Endothelial cell of umbilical vein (primary cell): ENCODE measurements at regions not wholly inside any gene's neighbourhood (a gene's known extent, or its start where the extent isn't known, plus 50 kb on each side); places are given as distances from the start of the nearest gene placed in this dataset.

Experiments used
- BruUV-seq: library from RNA; stranded (reverse); fragments of 400-500 nt; replicated peaks from 2 replicates; lab custom pipeline; 2021; lab: Mats Ljungman, UMichigan
- CTCF ChIA-PET: fragments of 300-600, 350-600 bp; sonication (Branson Sonifier 250); formaldehyde crosslinking; loops from one replicate; lab custom pipeline; 2021; ENCODE audit warnings: antibody characterized with exemption, inconsistent platforms; lab: Charles Lee
- POLR2A ChIA-PET: fragments of 300-600, 350-600 bp; sonication (Branson Sonifier 250); formaldehyde crosslinking; loops from one replicate; lab custom pipeline; 2021; ENCODE audit warnings: antibody characterized with exemption, inconsistent platforms; lab: Charles Lee
- DNase-seq: peaks from one replicate; pipeline ENCODE4 v3.0.0-alpha.2; 2011; ENCODE audit warnings: low read depth, low spot score
- FAIRE-seq: peaks from 2 replicates; lab custom pipeline; 2011; peaks lifted over from hg19 to GRCh38; lab: Jason Lieb, UNC
- H2AFZ ChIP-seq: 2 replicates; pipeline ENCODE4 v1.6.0; 2012; ENCODE audit warnings: low read depth, low read length, control low read depth, inconsistent platforms
- H3K27ac ChIP-seq: 2 replicates; pipeline ENCODE4 v1.5.1; 2011; ENCODE audit warnings: low read depth, mild to moderate bottlenecking, control low read depth, low read length, moderate library complexity; ENCODE audit not compliant: insufficient read depth
- H3K27me3 ChIP-seq, 2 experiments: 2 replicates each; pipeline versions ENCODE4 v1.6.0 to v1.6.1; 2011; ENCODE audit warnings: low read length in 2 of 2, mixed read lengths in 1 of 2; ENCODE audit not compliant: control insufficient read depth in 2 of 2, insufficient read depth in 2 of 2
- H3K36me3 ChIP-seq, 2 experiments: 2 replicates in 1 of 2; 3 replicates in 1 of 2; pipeline ENCODE4 v1.5.1; 2011; ENCODE audit warnings: low read length in 2 of 2, mild to moderate bottlenecking in 1 of 2, moderate library complexity in 1 of 2; ENCODE audit not compliant: control insufficient read depth in 2 of 2, insufficient read depth in 2 of 2; ENCODE audit errors: extremely low read depth in 1 of 2
- H3K4me1 ChIP-seq: 3 replicates; pipeline ENCODE4 v1.5.1; 2011; ENCODE audit warnings: mild to moderate bottlenecking, low read length; ENCODE audit not compliant: control insufficient read depth, insufficient read depth; ENCODE audit errors: extremely low read depth
- H3K4me2 ChIP-seq: 2 replicates; pipeline ENCODE4 v1.6.1; 2011; ENCODE audit warnings: low read length, control low read depth, mixed read lengths; ENCODE audit not compliant: insufficient read depth
- H3K4me3 ChIP-seq, 3 experiments: fragments of 200-600 bp in 1 of 3; sonication (generic), shearing (Covaris generic) in 1 of 3; replicated peaks in 1 of 3; 2 replicates each; pipeline ENCODE4 v1.5.1; 2011 to 2016; ENCODE audit warnings: control low read depth in 3 of 3, low read length in 3 of 3, mild to moderate bottlenecking in 2 of 3, inconsistent platforms in 1 of 3, low read depth in 1 of 3, moderate library complexity in 1 of 3; ENCODE audit not compliant: insufficient read depth in 1 of 3
- H3K79me2 ChIP-seq: 2 replicates; pipeline ENCODE4 v1.6.0; 2012; ENCODE audit warnings: low read length, inconsistent platforms; ENCODE audit not compliant: control insufficient read depth, insufficient read depth
- H3K9ac ChIP-seq: replicated peaks from 2 replicates; pipeline ENCODE3; 2011; ENCODE audit warnings: low read length, control low read depth; ENCODE audit not compliant: insufficient read depth; ENCODE audit errors: extremely low read depth
- H3K9me1 ChIP-seq: replicated peaks from 3 replicates; pipeline ENCODE4 v1.6.0; 2011; ENCODE audit warnings: mild to moderate bottlenecking, low read length; ENCODE audit not compliant: control insufficient read depth, insufficient read depth; ENCODE audit errors: extremely low read depth
- H3K9me3 ChIP-seq: replicated peaks from 2 replicates; pipeline ENCODE4 v1.5.1; 2012; ENCODE audit warnings: low read length, inconsistent platforms; ENCODE audit not compliant: control insufficient read depth, insufficient read depth
- H4K20me1 ChIP-seq: replicated peaks from 2 replicates; pipeline ENCODE3; 2011; ENCODE audit warnings: mild to moderate bottlenecking, low read length; ENCODE audit not compliant: control insufficient read depth, insufficient read depth; ENCODE audit errors: extremely low read depth
- CTCF ChIP-seq, 2 donors: IDR thresholded peaks; 1 replicate in 1 of 2; 2 replicates in 1 of 2; pipeline ENCODE4 v1.5.1; 2011; ENCODE audit warnings: low read length in 2 of 2, mild to moderate bottlenecking in 2 of 2, moderate library complexity in 2 of 2, control low read depth in 1 of 2, inconsistent platforms in 1 of 2, low read depth in 1 of 2; ENCODE audit not compliant: insufficient read depth in 1 of 2; ENCODE audit errors: extremely low read depth in 1 of 2
- EZH2 ChIP-seq: IDR thresholded peaks from 2 replicates; pipeline ENCODE4 v1.6.1; 2012; ENCODE audit warnings: borderline replicate concordance, low read depth, mild to moderate bottlenecking, moderate library complexity, low read length, inconsistent platforms; ENCODE audit not compliant: severe bottlenecking
- FOS ChIP-seq: IDR thresholded peaks from 2 replicates; pipeline ENCODE4 v1.6.1; 2011; ENCODE audit warnings: mild to moderate bottlenecking, low read length, moderate library complexity, borderline replicate concordance; ENCODE audit not compliant: insufficient read depth
- GATA2 ChIP-seq: IDR thresholded peaks from 2 replicates; pipeline ENCODE4 v1.7.0; 2011; ENCODE audit warnings: low read depth, mild to moderate bottlenecking, moderate library complexity, mixed read lengths, low read length; ENCODE audit not compliant: insufficient read length, insufficient read depth
- JUN ChIP-seq: IDR thresholded peaks from 2 replicates; pipeline ENCODE4 v1.6.1; 2011; ENCODE audit warnings: borderline replicate concordance, low read depth; ENCODE audit not compliant: insufficient read length, insufficient read depth
- MAX ChIP-seq: IDR thresholded peaks from 2 replicates; pipeline ENCODE4 v1.6.1; 2011; ENCODE audit not compliant: insufficient read depth, insufficient read length
- MYC ChIP-seq: IDR thresholded peaks from one replicate; pipeline ENCODE4 v1.6.1; 2011; ENCODE audit warnings: mild to moderate bottlenecking, low read depth, low read length
- POLR2A ChIP-seq: IDR thresholded peaks from 2 replicates; pipeline ENCODE4 v1.6.1; 2012; ENCODE audit warnings: low read depth, mild to moderate bottlenecking, control low read depth, low read length
- POLR2AphosphoS5 ChIP-seq: IDR thresholded peaks from 2 replicates; pipeline ENCODE4 v1.6.1; 2012; ENCODE audit warnings: low read depth, mild to moderate bottlenecking, control low read depth, low read length, moderate library complexity; ENCODE audit not compliant: insufficient read depth
- dilution Hi-C: fragments of 300-500 bp; cut with MboI; formaldehyde crosslinking; loops from one replicate; pipeline ENCODE4 v1.15.0; 2019; ENCODE audit warnings: low sequenced_read_pairs; ENCODE audit not compliant: extremely low pct_ligation_motif_present
- intact Hi-C: fragments of 100-400 bp; cut with micrococcal nuclease; formaldehyde crosslinking; loops from one replicate; pipeline ENCODE4 v1.10.0; 2022

- dilution Hi-C loops: no loop called here
- ChIA-PET POLR2A (no interaction called here), CTCF (no interaction called here)
- intact Hi-C loops: no loop called here
- Histone ChIP-seq H3K9me1 (no peaks in the 10 kb centered on the region), H2AFZ (no peak overlapping the region), H4K20me1 (no peaks in the 10 kb centered on the region), H3K4me3 (no peak overlapping the region), H3K9me3 (peaks cover 21% of the 10 kb centered on the region), H3K27me3 (no peaks in the 10 kb centered on the region), H3K4me2 (no peak overlapping the region), H3K9ac (no peak overlapping the region), H3K36me3 (no peaks in the 10 kb centered on the region), H3K27ac (no peak overlapping the region), H3K79me2 (no peaks in the 10 kb centered on the region), H3K4me1 (no peaks in the 10 kb centered on the region)
- FAIRE-seq: no peak
- no TSS peak for BruUV-seq
- TF ChIP-seq MAX (no peak), JUN (no peak), MYC (no peak), FOS (no peak), GATA2 (no peak), POLR2AphosphoS5 (no peak), EZH2 (no peak), POLR2A (no peak), CTCF (IDR thresholded peaks at IDR 0.05; ENCODE audit: extremely low read depth in 1 of 2, insufficient read depth in 1 of 2, low read depth in 1 of 2, low read length in 2 of 2) (no peak)
- no peak for DNase-seq
These were observed 199.2 kb upstream of the CDH4 start for GRCh38 chr20:61052776-61053442.
